Fibroblast of skin of scalp (primary cell): ENCODE measurements at regions not wholly inside any gene's neighbourhood (a gene's known extent, or its start where the extent isn't known, plus 50 kb on each side); places are given as distances from the start of the nearest gene placed in this dataset.

Experiments
- DNase-seq: peaks from one replicate; pipeline ENCODE4 v3.0.0-alpha.2; 2013

GRCh38 chr11:69545976-69546617 lies 64.6 kb downstream of the LINC01488 start:
- DNase-seq, result no peak

- DNase-seq, result no peak
Observed at GRCh38 chr11:69546735-69547370, 65.4 kb downstream of the LINC01488 start.

GRCh38 chr11:69550846-69551245 lies 69.4 kb downstream of the LINC01488 start:
- no peak for DNase-seq

- no peak for DNase-seq
Observed at GRCh38 chr11:69551963-69552362, 70.5 kb downstream of the LINC01488 start.

DNA sequence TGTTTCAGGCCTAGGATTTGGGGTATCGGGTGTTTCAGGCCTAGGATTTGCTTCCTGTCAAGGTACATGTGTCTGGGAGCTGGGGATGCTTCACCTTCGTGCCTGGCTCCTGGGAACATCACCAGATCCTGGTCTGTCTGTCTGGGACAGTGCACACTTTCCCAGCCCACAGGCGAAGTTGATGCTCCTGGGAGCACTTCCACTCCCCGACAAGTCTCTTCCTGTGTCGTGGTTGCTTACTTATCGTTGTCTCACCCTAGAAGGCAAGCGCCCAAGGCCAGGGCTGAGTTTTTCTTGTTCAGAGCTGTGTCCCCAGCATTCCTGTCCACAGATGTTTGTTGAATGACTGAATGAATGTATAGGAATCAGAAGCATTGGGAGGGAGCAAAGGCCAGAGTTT lies 71.5 kb downstream of the LINC01488 start:
- DNase-seq, result no peak

- DNase-seq, result no peak
Observed at GRCh38 chr11:69553416-69554357, 72.2 kb downstream of the LINC01488 start.

DNA sequence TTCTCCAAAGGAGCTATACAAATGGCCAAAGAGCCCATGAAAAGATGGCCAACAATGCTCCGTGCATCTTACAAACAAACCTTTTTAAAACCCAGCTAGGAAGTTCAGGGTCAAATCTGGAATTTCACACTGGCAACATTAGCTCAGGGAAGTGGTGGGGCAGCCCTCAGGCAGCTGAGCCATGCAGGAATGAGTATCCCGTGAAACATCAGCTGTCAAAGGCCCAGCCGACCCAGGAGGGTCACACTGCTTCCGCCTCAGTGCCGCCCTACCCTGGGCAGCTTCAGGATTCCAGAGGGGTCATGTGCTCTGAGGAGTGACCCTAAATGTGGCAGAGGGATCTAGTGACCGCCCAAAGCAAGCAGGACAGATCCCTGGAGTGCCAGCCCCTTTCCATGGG lies 73.4 kb downstream of the LINC01488 start:
- DNase-seq, result no peak

- no peak for DNase-seq
Observed at GRCh38 chr11:69557266-69557665, 75.8 kb downstream of the LINC01488 start.

DNA sequence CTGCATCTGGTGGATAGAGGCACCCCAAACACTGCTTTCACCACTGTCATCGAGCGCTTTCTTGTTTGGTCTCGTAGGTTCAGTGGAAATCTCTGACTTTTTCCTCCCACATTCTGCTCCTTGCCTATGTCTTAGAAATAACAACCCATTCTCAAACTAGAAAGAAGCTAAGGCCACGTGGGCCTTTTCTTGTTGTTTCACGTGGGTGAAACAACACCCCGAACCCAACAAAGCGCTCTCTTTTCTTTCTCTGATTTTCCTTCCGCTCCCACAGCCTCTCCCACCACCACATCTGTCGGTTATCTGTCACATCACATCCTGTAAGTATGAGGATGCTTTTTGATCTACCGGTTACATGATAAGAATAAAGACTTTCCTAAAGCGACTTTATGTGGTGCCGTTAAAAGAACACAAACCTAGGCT lies 77.1 kb downstream of the LINC01488 start:
- DNase-seq, result no peak

DNA sequence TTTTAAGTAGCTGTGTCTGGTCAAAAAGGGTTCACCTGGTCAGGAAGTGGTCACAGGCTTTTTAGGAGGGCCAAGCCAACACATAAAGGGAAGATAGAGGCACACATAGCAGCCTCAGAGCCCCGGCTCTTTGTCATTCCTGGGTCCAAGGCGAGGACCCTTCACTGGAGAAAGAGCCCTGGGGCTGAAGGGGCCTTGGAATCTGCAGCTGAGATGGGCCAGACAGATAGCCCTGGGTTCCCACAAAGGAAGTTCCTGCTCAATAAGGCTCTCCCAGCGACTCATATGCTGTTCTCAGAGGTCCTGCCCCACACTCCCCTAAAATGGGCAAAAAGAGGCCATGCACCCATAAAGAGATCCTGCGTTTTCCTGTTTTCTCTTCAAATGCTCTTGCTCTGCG lies 77.7 kb downstream of the LINC01488 start:
- DNase-seq, result no peak

- DNase-seq, result peak; percentile 44
Observed at GRCh38 chr11:69560141-69560790, 78.8 kb downstream of the LINC01488 start.

GRCh38 chr11:69562302-69562701 lies 78.7 kb upstream of the CCND1 start:
- DNase-seq, result no peak

GRCh38 chr11:69562816-69563215 lies 78.1 kb upstream of the CCND1 start:
- DNase-seq, result no peak

DNA sequence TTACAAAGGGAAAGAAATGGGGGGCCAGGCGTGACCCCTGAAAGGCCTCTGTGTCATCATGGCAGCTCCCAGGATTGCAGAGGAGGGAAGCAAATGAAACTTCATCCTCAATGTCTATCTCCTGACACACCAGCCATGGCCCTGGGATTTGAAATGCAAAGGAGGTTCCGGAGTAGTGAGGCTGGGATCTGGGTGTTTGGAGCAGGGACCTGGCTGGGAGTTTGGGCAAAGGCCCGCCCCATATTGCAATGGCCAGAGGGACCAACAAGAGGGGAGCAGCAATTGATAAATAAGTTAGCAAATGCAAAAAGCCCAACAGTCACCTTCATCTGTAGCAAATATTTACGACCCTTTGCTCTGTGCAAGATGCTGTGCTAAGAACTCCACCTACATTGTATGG lies 77.7 kb upstream of the CCND1 start:
- no peak for DNase-seq

DNA sequence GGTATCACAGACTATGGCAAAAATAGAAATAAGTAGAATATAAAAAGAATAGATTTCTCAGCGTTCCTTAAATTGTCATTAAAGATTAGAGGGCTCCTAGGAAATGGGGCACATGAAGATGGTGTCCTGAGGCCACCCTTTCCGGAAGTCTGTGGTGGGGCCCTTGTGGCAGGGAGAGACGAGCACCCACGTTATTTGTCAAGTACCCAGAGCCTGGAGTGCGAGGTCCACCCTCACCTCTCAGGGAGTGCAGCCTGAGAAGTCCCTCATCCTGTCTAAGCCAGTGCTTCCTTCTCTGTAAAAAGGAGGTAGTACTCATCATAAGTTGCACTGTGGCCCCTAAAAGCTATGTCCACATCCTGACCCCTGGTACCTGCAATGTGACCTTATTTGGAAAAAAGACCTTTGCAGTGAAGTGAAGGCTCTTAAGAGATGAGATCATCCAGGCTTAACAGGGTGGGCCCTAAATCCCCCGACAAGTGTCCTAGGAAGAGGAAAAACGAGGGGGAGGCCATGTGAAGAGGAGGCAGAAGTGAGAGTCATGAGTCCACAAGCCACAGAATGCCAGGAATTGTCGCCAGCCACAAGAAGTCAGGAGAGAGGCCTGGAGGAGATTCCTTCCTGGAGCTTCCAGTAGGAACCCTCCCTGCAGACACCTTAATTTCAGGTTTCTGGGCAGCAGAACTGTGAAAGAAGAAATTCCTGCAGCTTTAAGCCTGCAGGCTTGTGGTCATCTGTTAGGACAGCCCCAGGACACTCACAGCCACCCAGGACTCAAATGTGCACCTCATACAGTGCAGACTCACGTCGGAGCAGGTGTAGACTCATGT lies 76.8 kb upstream of the CCND1 start:
- DNase-seq, result peak; percentile 74

DNA sequence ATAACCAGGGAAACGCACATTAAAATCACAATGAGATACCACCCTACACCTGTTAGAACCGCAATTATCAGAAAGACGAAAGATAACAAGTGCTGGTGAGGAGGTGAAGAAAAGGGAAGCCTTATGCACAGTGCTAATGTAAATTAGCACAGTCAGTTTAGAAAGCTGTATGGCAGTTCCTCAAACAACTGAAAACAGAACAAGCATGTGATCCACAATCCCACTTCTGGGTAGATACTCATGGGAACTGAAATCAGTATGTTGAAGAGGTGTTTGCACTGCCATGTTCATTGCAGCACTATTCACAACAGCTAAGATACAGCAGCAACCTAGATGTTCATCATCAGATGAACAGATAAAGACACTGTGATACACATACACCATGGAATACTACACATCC lies 75.0 kb upstream of the CCND1 start:
- no peak for DNase-seq

DNA sequence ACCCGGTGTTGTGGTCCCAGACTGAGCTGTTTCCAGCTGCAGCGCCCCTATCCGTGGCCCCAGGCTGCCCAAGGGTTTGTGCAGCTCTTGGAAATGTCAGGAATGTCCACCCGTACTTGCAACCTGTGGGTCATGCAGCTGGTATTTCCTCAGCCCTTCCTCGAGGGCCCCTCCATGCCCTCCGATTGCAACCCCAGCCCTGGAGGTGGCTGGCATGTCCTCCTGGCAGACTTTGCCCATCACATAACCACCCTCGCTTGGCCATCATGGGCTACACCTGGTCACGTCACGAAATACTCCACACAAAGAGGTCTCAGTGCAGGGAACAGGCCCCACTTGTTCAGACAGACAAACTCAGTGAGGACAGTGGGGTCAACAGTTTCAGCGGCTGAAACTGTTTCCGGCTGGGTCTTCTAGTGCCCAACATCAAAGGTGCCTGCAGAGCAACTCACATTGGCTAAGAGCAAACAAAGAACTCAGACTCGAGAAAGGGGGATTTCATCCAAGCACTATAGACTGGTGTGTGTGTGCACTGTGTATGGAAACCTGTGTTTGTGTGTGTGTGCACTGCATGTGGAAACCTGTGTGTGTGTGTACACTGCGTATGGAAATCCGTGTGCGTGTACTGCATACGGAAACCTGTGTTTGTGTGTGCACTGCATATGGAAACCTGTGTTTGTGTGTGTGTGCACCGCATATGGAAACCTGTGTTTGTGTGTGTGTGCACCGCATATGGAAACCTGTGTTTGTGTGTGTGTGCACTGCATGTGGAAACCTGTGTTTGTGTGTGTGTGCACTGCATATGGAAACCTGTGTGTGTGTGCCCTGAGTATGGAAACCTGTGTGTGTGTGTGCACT lies 72.8 kb upstream of the CCND1 start:
- DNase-seq, result peak; percentile 27

DNA sequence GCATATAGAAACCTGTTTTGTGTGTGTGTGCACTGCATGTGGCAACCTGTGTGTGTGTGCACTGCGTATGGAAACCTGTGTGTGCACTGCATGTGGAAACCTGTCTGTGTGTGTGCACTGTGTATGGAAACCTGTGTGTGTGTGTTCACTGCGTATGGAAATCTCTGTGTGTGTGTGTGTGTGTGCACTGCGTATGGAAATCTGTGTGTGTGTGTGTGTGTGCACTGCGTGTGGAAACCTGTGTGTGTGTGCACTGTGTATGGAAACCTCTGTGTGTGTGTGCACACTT lies 72.2 kb upstream of the CCND1 start:
- no peak for DNase-seq

DNA sequence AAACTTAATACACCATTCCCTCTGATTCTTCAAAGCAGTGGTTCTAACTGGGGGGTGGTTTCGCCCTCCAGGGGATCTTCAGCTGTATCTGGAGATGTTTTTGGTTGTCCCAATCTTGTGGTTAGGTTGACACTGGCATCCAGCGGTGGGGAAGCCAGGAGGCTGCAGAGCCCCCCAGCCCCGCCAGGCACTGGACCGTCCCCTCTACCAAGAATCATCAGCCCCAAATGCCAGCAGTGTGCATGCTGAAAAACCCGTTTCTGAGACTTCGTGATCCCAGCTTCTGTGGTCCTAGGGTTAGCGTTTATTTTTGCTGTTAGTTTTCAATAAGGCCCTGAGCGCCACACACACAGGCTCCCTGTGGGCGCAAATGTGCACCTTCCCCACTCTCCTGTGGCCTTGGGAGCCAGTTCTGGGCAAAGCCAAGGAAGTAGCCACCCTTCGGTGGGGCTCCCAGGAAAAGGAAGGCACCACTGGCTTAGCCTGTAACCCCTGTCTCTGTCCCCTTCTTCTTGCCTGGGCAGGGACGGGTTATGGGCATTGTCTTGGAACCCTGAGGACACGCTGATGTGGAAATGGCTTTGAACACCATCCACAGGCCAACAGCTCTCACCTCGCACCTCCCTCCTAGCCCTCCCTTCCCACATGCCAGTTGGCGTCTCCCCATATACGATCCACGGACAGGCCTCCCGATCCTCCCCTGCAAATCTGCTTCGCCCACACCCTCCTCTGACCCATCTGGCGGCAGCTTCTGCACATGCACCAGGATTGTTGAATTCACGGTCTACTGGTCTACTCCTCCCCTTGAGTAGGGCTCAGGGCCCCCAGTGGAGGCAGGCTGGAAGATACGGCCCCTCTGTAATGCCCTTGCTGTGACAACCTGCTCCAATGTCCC lies 71.4 kb upstream of the CCND1 start:
- DNase-seq, result no peak

DNA sequence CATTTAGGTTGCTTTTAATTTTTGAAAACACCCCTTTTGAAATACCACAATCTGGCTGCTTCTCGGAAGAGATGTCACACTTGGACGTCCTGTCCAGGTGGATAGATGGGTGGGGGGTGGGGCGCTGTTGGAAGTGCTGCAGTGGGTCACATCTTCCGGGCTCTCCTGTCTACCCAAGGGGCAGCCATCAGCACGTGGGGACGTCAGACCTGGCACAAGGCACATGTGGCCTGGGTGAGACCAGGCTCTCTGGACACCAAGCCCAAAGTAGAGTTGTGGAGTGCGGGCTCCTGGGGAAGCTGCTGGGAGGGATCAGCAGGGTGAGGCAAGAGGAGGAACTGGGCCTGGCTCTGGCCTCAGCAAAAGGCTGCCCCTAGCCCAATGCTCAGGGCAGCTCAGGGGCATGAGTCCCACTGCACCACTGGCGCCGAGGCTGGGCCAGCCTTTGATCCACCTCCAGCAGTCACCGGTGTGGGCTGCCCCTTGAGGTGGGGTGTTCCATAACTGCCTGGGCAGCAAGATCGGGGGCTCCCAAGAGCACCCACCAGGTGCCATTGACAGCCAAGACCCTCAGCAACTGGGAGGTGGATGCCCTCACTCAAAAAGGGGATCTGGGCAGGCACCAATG lies 68.6 kb upstream of the CCND1 start:
- DNase-seq, result no peak
